ENCODE measurements at regions not wholly inside any gene's neighbourhood (a gene's known extent, or its start where the extent isn't known, plus 50 kb on each side); places are given as distances from the start of the nearest gene placed in this dataset.

DNA sequence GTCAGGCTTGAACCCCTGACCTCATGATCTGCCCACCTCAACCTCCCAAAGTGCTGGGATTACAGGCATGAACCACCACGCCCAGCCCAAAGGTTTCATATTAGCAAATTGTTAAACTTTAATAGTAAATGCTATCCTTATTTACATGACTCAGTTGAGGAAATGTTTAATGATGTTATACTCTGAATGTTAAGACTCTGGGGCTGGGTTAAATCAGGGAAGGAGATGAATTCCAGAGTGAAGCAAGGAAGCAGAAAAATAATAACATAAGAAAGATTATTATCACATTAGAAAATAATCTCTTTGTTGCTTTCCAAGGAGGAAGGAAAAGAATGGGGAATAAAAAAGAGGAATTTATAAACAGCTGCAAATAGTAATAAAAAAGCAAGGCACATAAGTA, 105.3 kb downstream of the PTGS2 start:
- H3K4me3 ChIP-seq (ENCODE audit: insufficient read depth, low read length, poor library complexity, severe bottlenecking) = no peak overlapping the region
- TF ChIP-seq EZH2phosphoT487 (conservative IDR thresholded peaks at IDR 0.05; ENCODE audit: low read length) = no peak
- TF ChIP-seq, protein P1, sequence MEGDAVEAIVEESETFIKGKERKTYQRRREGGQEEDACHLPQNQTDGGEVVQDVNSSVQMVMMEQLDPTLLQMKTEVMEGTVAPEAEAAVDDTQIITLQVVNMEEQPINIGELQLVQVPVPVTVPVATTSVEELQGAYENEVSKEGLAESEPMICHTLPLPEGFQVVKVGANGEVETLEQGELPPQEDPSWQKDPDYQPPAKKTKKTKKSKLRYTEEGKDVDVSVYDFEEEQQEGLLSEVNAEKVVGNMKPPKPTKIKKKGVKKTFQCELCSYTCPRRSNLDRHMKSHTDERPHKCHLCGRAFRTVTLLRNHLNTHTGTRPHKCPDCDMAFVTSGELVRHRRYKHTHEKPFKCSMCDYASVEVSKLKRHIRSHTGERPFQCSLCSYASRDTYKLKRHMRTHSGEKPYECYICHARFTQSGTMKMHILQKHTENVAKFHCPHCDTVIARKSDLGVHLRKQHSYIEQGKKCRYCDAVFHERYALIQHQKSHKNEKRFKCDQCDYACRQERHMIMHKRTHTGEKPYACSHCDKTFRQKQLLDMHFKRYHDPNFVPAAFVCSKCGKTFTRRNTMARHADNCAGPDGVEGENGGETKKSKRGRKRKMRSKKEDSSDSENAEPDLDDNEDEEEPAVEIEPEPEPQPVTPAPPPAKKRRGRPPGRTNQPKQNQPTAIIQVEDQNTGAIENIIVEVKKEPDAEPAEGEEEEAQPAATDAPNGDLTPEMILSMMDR (IDR thresholded peaks at IDR 0.05; ENCODE audit: insufficient read depth, low read length, poor library complexity, severe bottlenecking) = no peak
- H3K9me3 ChIP-seq (ENCODE audit: insufficient read depth, low read length) = no peaks in the 10 kb centered on the region
- H3K36me3 ChIP-seq (ENCODE audit: low read length) = no peaks in the 10 kb centered on the region
- H3K27me3 ChIP-seq (ENCODE audit: low read length) = no peaks in the 10 kb centered on the region
- no peaks in the 10 kb centered on the region for H3F3A ChIP-seq (ENCODE audit: insufficient read depth)
- no peaks in the 10 kb centered on the region for H3K9me2 ChIP-seq (replicated peaks; ENCODE audit: insufficient read depth, low read length)
- H3K79me2 ChIP-seq (ENCODE audit: insufficient read depth, low read length) = no peaks in the 10 kb centered on the region
- no peaks in the 10 kb centered on the region for H4K20me1 ChIP-seq (ENCODE audit: low read depth, low read length)
- H3K9ac ChIP-seq (ENCODE audit: low read length) = no peak overlapping the region
- no peak overlapping the region for H2AFZ ChIP-seq (ENCODE audit: low read depth, low read length, severe bottlenecking)
- no peak overlapping the region for H3K4me2 ChIP-seq (ENCODE audit: low read depth, low read length, poor library complexity, severe bottlenecking)
- H3K27ac ChIP-seq (ENCODE audit: low read depth, low read length) = no peak overlapping the region

DNA sequence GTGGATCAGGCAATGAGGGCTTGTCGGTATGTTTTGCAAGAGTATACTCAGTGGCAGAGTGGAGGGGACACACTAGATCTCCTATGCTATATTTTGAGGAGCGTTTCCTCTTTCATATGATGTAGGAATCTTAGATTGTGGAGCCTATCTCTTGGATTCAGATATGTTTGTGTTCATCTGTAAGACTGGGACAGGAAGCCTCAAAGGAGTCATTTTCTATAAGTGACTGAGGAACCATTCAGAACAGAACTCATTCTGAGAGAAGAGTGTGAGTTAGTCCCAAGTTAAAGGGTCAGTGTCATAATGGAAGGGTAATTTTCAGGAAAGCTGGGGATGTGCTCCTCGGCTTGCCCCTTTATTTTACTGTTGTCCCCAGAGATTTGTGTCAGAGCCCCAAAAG, 107.7 kb downstream of the PTGS2 start:
- H4K20me1 ChIP-seq (ENCODE audit: low read depth, low read length) = no peaks in the 10 kb centered on the region
- H3K27me3 ChIP-seq (ENCODE audit: low read length) = no peaks in the 10 kb centered on the region
- no peak overlapping the region for H3K27ac ChIP-seq (ENCODE audit: low read depth, low read length)
- no peaks in the 10 kb centered on the region for H3K9me3 ChIP-seq (ENCODE audit: insufficient read depth, low read length)
- H3K9ac ChIP-seq (ENCODE audit: low read length) = no peak overlapping the region
- H3K4me3 ChIP-seq (ENCODE audit: insufficient read depth, low read length, poor library complexity, severe bottlenecking) = no peak overlapping the region
- no peak overlapping the region for H3K4me2 ChIP-seq (ENCODE audit: low read depth, low read length, poor library complexity, severe bottlenecking)
- no peaks in the 10 kb centered on the region for H3K36me3 ChIP-seq (ENCODE audit: low read length)
- TF ChIP-seq, protein P1 (IDR thresholded peaks at IDR 0.05; ENCODE audit: insufficient read depth, low read length, poor library complexity, severe bottlenecking) = no peak
- TF ChIP-seq EZH2phosphoT487 (conservative IDR thresholded peaks at IDR 0.05; ENCODE audit: low read length) = no peak
- H3F3A ChIP-seq (ENCODE audit: insufficient read depth) = no peaks in the 10 kb centered on the region
- H3K9me2 ChIP-seq (replicated peaks; ENCODE audit: insufficient read depth, low read length) = no peaks in the 10 kb centered on the region
- H3K79me2 ChIP-seq (ENCODE audit: insufficient read depth, low read length) = no peaks in the 10 kb centered on the region
- no peak overlapping the region for H2AFZ ChIP-seq (ENCODE audit: low read depth, low read length, severe bottlenecking)

DNA sequence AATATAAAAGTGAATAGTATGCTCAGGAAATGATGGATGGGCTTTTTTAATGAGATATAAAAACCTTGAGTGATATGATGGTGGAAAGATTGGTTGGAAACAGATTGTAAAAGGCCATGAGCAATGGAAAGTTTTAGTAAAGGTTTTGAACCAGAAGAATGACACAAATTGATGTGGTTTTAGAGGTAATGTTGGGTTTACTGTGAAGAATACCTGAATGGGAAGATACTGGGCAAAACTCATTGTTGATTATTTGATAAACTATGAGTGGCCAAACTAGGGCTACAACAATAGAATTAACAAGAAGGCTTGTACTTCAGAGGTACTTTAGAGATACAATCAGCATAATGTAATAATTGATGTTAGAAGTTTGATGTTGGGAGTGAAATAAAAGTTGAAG, 108.5 kb downstream of the PTGS2 start:
- no peaks in the 10 kb centered on the region for H4K20me1 ChIP-seq (ENCODE audit: low read depth, low read length)
- H3K27me3 ChIP-seq (ENCODE audit: low read length) = no peaks in the 10 kb centered on the region
- no peaks in the 10 kb centered on the region for H3K9me3 ChIP-seq (ENCODE audit: insufficient read depth, low read length)
- H3K4me3 ChIP-seq (ENCODE audit: insufficient read depth, low read length, poor library complexity, severe bottlenecking) = no peak overlapping the region
- H3K9me2 ChIP-seq (replicated peaks; ENCODE audit: insufficient read depth, low read length) = no peaks in the 10 kb centered on the region
- H2AFZ ChIP-seq (ENCODE audit: low read depth, low read length, severe bottlenecking) = no peak overlapping the region
- no peak overlapping the region for H3K4me2 ChIP-seq (ENCODE audit: low read depth, low read length, poor library complexity, severe bottlenecking)
- H3K36me3 ChIP-seq (ENCODE audit: low read length) = no peaks in the 10 kb centered on the region
- no peak overlapping the region for H3K9ac ChIP-seq (ENCODE audit: low read length)
- TF ChIP-seq, protein P1 (IDR thresholded peaks at IDR 0.05; ENCODE audit: insufficient read depth, low read length, poor library complexity, severe bottlenecking) = no peak
- TF ChIP-seq EZH2phosphoT487 (conservative IDR thresholded peaks at IDR 0.05; ENCODE audit: low read length) = no peak
- no peak overlapping the region for H3K27ac ChIP-seq (ENCODE audit: low read depth, low read length)
- no peaks in the 10 kb centered on the region for H3F3A ChIP-seq (ENCODE audit: insufficient read depth)
- no peaks in the 10 kb centered on the region for H3K79me2 ChIP-seq (ENCODE audit: insufficient read depth, low read length)
